Lower lobe of right lung (tissue), 2 donors: ENCODE measurements at regions not wholly inside any gene's neighbourhood (a gene's known extent, or its start where the extent isn't known, plus 50 kb on each side); places are given as distances from the start of the nearest gene placed in this dataset.
A peak's percentile ranks its signal among the peaks of the same experiment; 100 is the strongest.
"Not testable (repeated sequence)": the region's sequence is repeated elsewhere in the genome, so short reads cannot be mapped to it uniquely, and the experiment has no call there.

Experiments
- ATAC-seq, 2 donors: fragments of 200-7000 bp; cut with Tn5 transposase; one replicate each; pipeline ENCODE4 v1.9.1; 2020 to 2022; ENCODE audit warnings: mild to moderate bottlenecking in 2 of 2, moderate library complexity in 2 of 2
- DNase-seq: peaks from one replicate; pipeline ENCODE4 v3.0.0-alpha.2; 2020
- H3K27ac ChIP-seq: fragments of 200-600 bp; one replicate; pipeline ENCODE4 v1.8.0; 2022
- H3K27me3 ChIP-seq: fragments of 200-600 bp; one replicate; pipeline ENCODE4 v1.8.0; 2022; ENCODE audit warnings: low read depth
- H3K36me3 ChIP-seq: fragments of 200-600 bp; one replicate; pipeline ENCODE4 v1.8.0; 2022; ENCODE audit warnings: mild to moderate bottlenecking
- H3K4me1 ChIP-seq: fragments of 200-600 bp; one replicate; pipeline ENCODE4 v1.8.0; 2022
- H3K4me3 ChIP-seq: fragments of 200-600 bp; one replicate; pipeline ENCODE4 v1.8.0; 2022; ENCODE audit warnings: mild to moderate bottlenecking
- H3K9me3 ChIP-seq: fragments of 200-600 bp; one replicate; pipeline ENCODE4 v1.8.0; 2022
- intact Hi-C: fragments of 100-400 bp; cut with DNase I; formaldehyde crosslinking; loops from one replicate; pipeline ENCODE4 v1.11.0; 2022
- TF ChIP-seq, protein P1 (sequence below): fragments of 200-600 bp; IDR thresholded peaks from one replicate; pipeline ENCODE4 v1.8.0; 2022; ENCODE audit warnings: antibody characterized with exemption, mild to moderate bottlenecking
- donor health status: DM: no; HTN: yes; CAD: no; lungs with severe emphysema.

DNA sequence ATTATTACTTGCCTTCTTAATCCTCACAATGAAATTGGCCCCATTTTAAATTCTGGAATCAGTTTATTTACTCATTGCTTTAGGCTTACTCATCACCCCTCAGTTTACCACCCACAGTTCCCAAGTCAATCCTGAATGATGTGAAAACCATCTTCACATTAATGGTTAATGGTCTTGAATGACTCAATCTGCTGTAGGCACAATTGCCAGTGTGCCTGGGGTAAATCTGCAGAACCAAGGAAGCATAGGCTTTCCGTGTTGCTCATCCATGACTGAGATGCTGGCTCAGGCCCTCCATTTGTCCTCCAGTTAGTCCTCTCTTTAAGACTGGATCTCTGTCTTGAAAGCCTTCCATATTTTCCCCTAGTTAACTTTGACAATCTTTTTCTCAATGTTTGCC, 164.5 kb downstream of the PMAIP1 start:
- intact Hi-C loops = no loop called here
- no peak for ATAC-seq
- DNase-seq = no peak
- Histone ChIP-seq H3K27me3 (no peaks in the 10 kb centered on the region), H3K4me3 (no peak overlapping the region), H3K9me3 (no peaks in the 10 kb centered on the region), H3K36me3 (no peaks in the 10 kb centered on the region), H3K27ac (no peak overlapping the region), H3K4me1 (no peaks in the 10 kb centered on the region)
- TF ChIP-seq, protein P1, sequence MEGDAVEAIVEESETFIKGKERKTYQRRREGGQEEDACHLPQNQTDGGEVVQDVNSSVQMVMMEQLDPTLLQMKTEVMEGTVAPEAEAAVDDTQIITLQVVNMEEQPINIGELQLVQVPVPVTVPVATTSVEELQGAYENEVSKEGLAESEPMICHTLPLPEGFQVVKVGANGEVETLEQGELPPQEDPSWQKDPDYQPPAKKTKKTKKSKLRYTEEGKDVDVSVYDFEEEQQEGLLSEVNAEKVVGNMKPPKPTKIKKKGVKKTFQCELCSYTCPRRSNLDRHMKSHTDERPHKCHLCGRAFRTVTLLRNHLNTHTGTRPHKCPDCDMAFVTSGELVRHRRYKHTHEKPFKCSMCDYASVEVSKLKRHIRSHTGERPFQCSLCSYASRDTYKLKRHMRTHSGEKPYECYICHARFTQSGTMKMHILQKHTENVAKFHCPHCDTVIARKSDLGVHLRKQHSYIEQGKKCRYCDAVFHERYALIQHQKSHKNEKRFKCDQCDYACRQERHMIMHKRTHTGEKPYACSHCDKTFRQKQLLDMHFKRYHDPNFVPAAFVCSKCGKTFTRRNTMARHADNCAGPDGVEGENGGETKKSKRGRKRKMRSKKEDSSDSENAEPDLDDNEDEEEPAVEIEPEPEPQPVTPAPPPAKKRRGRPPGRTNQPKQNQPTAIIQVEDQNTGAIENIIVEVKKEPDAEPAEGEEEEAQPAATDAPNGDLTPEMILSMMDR = no peak

DNA sequence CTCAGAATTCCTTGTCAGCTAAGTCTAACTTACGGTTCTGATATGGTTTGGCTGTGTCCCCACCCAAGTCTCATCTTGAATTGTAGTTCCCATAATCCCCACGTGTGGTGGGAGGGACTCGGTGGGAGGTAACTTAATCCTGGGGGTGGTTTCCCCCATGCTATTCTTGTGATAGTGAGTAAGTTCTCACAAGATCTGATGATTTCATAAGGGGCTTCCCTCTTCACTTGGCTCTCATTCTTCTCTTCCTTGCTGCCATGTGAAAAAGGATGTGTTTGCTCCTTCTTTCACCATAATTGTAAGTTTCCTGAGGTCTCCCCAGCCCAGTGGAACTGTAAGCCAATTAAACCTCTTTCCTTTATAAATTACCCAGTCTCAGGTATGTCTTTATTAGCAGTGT, 163.0 kb downstream of the PMAIP1 start:
- H3K36me3 ChIP-seq, DNase-seq, intact Hi-C loops, ATAC-seq, H3K27me3 ChIP-seq, H3K4me3 ChIP-seq, H3K9me3 ChIP-seq, H3K4me1 ChIP-seq, H3K27ac ChIP-seq: not testable (repeated sequence)

DNA sequence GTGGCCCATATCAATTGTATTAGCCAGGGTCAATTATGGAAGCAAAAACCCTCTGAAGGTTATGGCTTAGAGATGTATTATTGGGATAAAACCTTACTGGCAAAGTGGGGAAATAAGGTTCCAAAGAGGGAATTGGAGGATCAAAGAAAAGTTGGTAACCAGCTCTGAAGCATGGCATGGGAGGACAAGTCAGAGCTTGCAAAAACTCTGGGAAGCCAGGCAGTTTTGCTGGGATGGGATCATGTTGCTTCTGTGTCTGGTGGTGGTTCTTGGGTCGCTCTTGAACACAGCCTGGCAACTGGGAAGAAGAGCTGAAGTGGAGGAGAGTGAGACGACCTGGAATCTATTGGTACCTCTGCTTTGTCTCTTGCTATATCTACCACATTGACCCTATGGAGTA, 162.6 kb downstream of the PMAIP1 start:
- Histone ChIP-seq H3K4me1 (no peaks in the 10 kb centered on the region), H3K9me3 (no peaks in the 10 kb centered on the region), H3K27ac (no peak overlapping the region), H3K27me3 (no peaks in the 10 kb centered on the region), H3K4me3 (no peak overlapping the region), H3K36me3 (no peaks in the 10 kb centered on the region)
- intact Hi-C loops = no loop called here
- TF ChIP-seq, protein P1 = no peak
- ATAC-seq = no peak
- DNase-seq = no peak

DNA sequence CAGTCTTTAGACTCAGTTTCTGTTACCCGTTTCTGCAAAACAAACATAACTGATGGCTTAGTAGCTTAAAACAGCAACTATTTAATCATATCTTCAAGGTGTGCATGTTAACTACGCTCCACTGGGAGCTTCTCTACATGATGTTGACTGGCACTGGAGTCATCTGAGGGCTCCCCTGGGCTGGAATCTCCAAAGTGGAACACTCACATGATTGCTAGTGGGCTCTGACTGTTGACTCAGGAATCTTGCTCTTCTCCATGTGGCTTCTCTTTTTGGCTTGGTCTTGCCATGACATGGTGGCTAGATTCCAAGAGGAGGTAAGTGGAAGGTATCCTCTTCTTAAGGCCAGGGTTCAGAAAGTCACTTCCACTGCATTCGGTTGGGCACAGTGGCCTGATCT, 160.8 kb downstream of the PMAIP1 start:
- DNase-seq (no peak), ATAC-seq (peak in 1 of 2 donors; percentile 43)
- intact Hi-C loops = no loop called here
- H3K9me3 ChIP-seq = no peaks in the 10 kb centered on the region
- TF ChIP-seq, protein P1 = no peak
- no peaks in the 10 kb centered on the region for H3K27me3 ChIP-seq
- no peak overlapping the region for H3K4me3 ChIP-seq
- no peaks in the 10 kb centered on the region for H3K36me3 ChIP-seq
- no peaks in the 10 kb centered on the region for H3K4me1 ChIP-seq
- no peak overlapping the region for H3K27ac ChIP-seq

DNA sequence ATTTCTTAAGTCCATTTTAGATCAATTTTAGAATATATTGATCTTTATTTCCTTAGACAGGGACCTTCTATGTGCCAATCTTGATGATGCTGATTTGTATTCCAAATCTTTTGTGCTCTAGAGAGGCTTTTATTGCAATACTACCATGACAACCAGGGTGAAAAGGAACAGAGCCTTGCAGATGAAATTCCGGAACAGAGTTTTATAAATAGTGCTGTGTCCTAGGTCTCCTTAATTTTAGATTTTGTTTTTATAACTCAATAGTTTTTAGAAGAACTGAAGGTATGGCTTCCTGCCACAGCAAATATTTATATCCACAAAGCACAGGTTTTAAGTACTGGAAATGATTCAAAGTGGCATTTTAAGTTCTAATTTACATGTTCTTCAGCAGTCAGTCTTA, 160.2 kb downstream of the PMAIP1 start:
- no peak overlapping the region for H3K4me3 ChIP-seq
- DNase-seq (no peak), ATAC-seq (peak in 1 of 2 donors; percentile 81)
- TF ChIP-seq, protein P1 = no peak
- no peaks in the 10 kb centered on the region for H3K27me3 ChIP-seq
- no peaks in the 10 kb centered on the region for H3K36me3 ChIP-seq
- no peaks in the 10 kb centered on the region for H3K4me1 ChIP-seq
- no peaks in the 10 kb centered on the region for H3K9me3 ChIP-seq
- H3K27ac ChIP-seq = no peak overlapping the region
- intact Hi-C loops = no loop called here

DNA sequence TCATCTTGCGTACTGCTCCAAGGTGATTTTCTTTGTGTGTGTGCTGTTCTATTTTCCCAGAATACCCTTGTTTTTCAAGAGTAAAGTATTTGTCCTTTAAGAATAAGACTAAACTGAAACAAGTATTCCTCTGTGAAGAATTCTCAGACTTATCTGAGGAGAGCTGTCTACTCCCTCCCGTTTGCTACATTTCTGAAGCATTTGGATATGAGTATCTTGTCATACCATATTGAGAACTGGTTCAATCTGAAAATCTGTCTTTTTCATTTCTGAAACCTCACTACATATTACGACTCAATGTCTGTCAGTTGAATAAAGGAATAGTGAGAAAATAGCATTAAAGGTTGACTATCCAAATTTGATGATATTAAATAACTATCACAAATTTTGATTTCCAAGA, 159.4 kb downstream of the PMAIP1 start:
- intact Hi-C loops = no loop called here
- ATAC-seq (no peak), DNase-seq (no peak)
- no peak overlapping the region for H3K27ac ChIP-seq
- TF ChIP-seq, protein P1 = no peak
- no peaks in the 10 kb centered on the region for H3K9me3 ChIP-seq
- H3K4me1 ChIP-seq = no peaks in the 10 kb centered on the region
- H3K36me3 ChIP-seq = no peaks in the 10 kb centered on the region
- H3K4me3 ChIP-seq = no peak overlapping the region
- H3K27me3 ChIP-seq = no peaks in the 10 kb centered on the region
